Transverse colon (tissue), 4 donors: ENCODE measurements at regions not wholly inside any gene's neighbourhood (a gene's known extent, or its start where the extent isn't known, plus 50 kb on each side); places are given as distances from the start of the nearest gene placed in this dataset.

Experiments used
- DNase-seq: peaks from one replicate; pipeline ENCODE4 v3.0.0-alpha.2; 2019
- H3K27ac ChIP-seq, 4 donors: fragments of 200-600 bp; sonication (generic); 2 replicates each; pipeline ENCODE4 v1.5.1; 2016 to 2018; ENCODE audit warnings: inconsistent platforms in 4 of 4
- H3K27me3 ChIP-seq: fragments of 200-600 bp; sonication (generic); 2 replicates; pipeline ENCODE4 v1.5.1; 2017; ENCODE audit warnings: inconsistent platforms
- H3K36me3 ChIP-seq, 4 donors: fragments of 200-600 bp; sonication (generic); 2 replicates each; pipeline ENCODE4 v1.5.1; 2017 to 2019; ENCODE audit warnings: inconsistent platforms in 4 of 4
- H3K4me1 ChIP-seq, 4 donors: fragments of 200-600 bp; sonication (generic); 2 replicates each; pipeline ENCODE4 v1.5.1; 2017 to 2020; ENCODE audit warnings: inconsistent platforms in 4 of 4
- H3K4me3 ChIP-seq, 4 donors: fragments of 200-600 bp; sonication (generic); 1 replicate in 1 of 4; 2 replicates in 3 of 4; pipeline versions ENCODE4 v1.5.1 to v1.6.1; 2017 to 2019; ENCODE audit warnings: inconsistent platforms in 4 of 4
- H3K9me3 ChIP-seq, 2 donors: fragments of 200-600 bp; sonication (generic); 2 replicates each; pipeline ENCODE4 v1.5.1; 2017 to 2019; ENCODE audit warnings: inconsistent platforms in 2 of 2
- CTCF ChIP-seq, 5 experiments: fragments of 200-600 bp in 3 of 5; fragments of 450-650 bp in 2 of 5; sonication (generic) in 3 of 5; IDR thresholded peaks; 1 replicate in 2 of 5; 2 replicates in 3 of 5; pipeline ENCODE4 v1.5.1; 2016 to 2017; ENCODE audit warnings: antibody characterized with exemption in 5 of 5, inconsistent platforms in 3 of 5, mild to moderate bottlenecking in 2 of 5, moderate library complexity in 1 of 5
- EP300 ChIP-seq: sonication (generic); formaldehyde crosslinking; IDR thresholded peaks from one replicate; pipeline ENCODE4 v1.6.1; 2017; ENCODE audit warnings: antibody characterized with exemption, low read depth
- POLR2A ChIP-seq: fragments of 450-650 bp; IDR thresholded peaks from one replicate; pipeline ENCODE4 v1.6.1; 2016; ENCODE audit warnings: antibody characterized with exemption, mild to moderate bottlenecking, moderate library complexity
- POLR2AphosphoS5 ChIP-seq, 3 donors: sonication (generic); formaldehyde crosslinking; IDR thresholded peaks; one replicate each; pipeline ENCODE4 v1.6.1; 2016; ENCODE audit warnings: antibody characterized with exemption in 3 of 3
- WGBS, 2 donors: methylation state at CpG; one replicate each; pipeline ENCODE4 v1.1.5; 2018; ENCODE audit warnings: low coverage in 1 of 2; 5-methylcytosine and 5-hydroxymethylcytosine counted together
- in situ Hi-C, 4 donors: fragments of 200-750 bp; cut with MboI; loops; one replicate each; pipeline versions ENCODE4 v1.15.0 to v1.15.1; 2017; ENCODE audit warnings: low sequenced_read_pairs in 3 of 4, low pct_ligation_motif_present in 1 of 4, low pct_unique_long_range_greater_than_20kb in 1 of 4
- intact Hi-C: fragments of 100-400 bp; cut with DNase I; formaldehyde crosslinking; loops from one replicate; pipeline ENCODE4 v1.15.1; 2023; ENCODE audit warnings: low total_unique reads

DNA sequence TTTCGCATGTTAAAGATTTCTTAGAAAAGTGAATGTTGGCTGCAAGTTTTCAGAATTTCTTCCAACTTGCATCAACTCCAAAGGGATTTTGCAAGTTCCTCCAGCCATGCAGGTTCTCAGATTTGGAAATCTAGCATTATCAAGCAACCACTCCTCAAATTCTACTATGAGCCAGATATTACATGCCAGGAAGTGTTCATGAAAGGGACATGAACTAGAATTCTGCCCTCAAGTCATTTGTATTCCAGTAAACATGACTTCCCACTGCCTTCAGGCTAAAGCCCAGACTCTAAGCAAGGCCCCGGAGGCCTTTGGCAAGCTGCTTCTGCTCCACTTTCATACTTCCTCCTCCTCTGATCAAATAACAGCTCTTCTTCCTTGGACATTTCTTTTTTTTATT lies 111.3 kb upstream of the PAPPA start:
- TF ChIP-seq POLR2AphosphoS5 (IDR thresholded peaks at IDR 0.05): no peak
- no peak for TF ChIP-seq EP300
- TF ChIP-seq CTCF (IDR thresholded peaks at IDR 0.05): no peak
- no peak for TF ChIP-seq POLR2A
- Histone ChIP-seq H3K4me3 (no peak overlapping the region), H3K9me3 (no peaks in the 10 kb centered on the region), H3K27ac (no peak overlapping the region), H3K36me3 (no peaks in the 10 kb centered on the region), H3K27me3 (no peaks in the 10 kb centered on the region), H3K4me1 (no peaks in the 10 kb centered on the region)
- DNase-seq: no peak
- WGBS, 2 donors: 81 to 86% methylated on average over 2 of the region's 2 CpGs
- intact Hi-C loops: no loop called here
- in situ Hi-C loops: no loop called here

DNA sequence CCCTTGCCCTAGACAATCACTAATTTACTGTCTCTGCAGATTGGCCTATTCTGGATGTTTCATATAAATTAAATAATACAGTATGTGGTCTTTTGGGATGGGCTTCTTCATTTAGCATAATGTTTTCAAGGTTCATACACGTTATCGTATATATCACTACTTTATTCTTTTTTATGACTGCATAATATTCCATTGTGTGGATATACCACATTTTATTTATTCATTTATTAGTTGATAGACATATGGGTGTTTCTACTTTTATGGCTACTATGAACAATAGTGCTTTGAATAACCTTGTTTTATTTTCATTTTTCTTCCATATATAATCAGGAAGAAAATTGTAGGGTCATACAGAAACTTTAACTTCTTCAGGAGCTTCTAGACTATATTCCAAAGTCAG lies 108.5 kb upstream of the PAPPA start:
- in situ Hi-C loops (no loop called here), intact Hi-C loops (no loop called here)
- no peaks in the 10 kb centered on the region for H3K9me3 ChIP-seq
- no peak for DNase-seq
- H3K27ac ChIP-seq: no peak overlapping the region
- WGBS, 2 donors: 94 to 100% methylated on average over 2 of the region's 2 CpGs
- H3K4me3 ChIP-seq: no peak overlapping the region
- H3K36me3 ChIP-seq: no peaks in the 10 kb centered on the region
- TF ChIP-seq EP300 (no peak), POLR2AphosphoS5 (IDR thresholded peaks at IDR 0.05) (no peak), CTCF (IDR thresholded peaks at IDR 0.05) (no peak), POLR2A (no peak)
- no peaks in the 10 kb centered on the region for H3K4me1 ChIP-seq
- H3K27me3 ChIP-seq: no peaks in the 10 kb centered on the region

DNA sequence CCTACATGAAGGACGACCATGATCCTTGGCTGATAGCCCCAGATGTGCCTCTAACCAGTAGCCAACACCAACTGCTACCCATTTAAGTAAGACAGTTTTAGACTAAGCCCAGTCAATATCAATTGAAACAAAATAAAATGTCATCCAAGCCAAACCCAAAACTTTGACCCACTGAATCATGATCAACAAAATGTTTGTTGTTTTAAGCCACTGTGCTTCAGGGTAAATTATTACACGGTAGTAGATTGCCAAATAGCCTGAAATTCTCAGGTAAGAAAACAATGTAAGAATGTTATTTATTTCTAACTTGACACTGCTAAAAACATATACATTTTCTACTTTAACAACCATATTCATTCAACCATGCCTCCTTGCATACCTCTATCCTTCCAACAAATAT lies 105.5 kb upstream of the PAPPA start:
- WGBS, 2 donors: 80 to 83% methylated on average over 1 to 2 of the region's 2 CpGs
- no peak for DNase-seq
- Histone ChIP-seq H3K27ac (no peak overlapping the region), H3K27me3 (no peaks in the 10 kb centered on the region), H3K4me1 (no peaks in the 10 kb centered on the region), H3K4me3 (no peak overlapping the region), H3K9me3 (no peaks in the 10 kb centered on the region), H3K36me3 (no peaks in the 10 kb centered on the region)
- TF ChIP-seq POLR2AphosphoS5 (IDR thresholded peaks at IDR 0.05): no peak
- TF ChIP-seq CTCF (IDR thresholded peaks at IDR 0.05): no peak
- no peak for TF ChIP-seq EP300
- no peak for TF ChIP-seq POLR2A
- in situ Hi-C loops (no loop called here), intact Hi-C loops (no loop called here)

DNA sequence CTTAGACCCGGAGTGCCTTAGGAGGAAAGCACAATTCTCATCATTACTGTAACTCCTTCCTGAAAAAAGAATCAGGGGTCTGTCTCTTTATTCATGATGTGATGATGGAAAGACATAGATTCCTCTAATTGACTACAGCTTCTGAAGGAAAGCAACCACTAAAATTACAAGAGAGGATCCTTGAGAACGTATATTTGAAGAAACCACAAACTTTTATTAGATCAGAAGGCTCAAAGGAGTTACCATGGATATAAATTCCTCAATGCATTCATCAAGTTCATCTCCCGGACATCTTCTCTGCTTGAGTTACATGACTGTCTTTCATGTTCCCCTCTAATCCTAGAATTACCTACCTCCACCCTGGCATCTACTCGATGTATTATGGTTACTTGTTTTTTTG lies 104.1 kb upstream of the PAPPA start:
- intact Hi-C loops (no loop called here), in situ Hi-C loops (no loop called here)
- no peaks in the 10 kb centered on the region for H3K4me1 ChIP-seq
- 67 to 70% methylated on average over 4 of the region's 4 CpGs for WGBS, 2 donors
- H3K36me3 ChIP-seq: no peaks in the 10 kb centered on the region
- no peaks in the 10 kb centered on the region for H3K27me3 ChIP-seq
- no peak for DNase-seq
- TF ChIP-seq CTCF (IDR thresholded peaks at IDR 0.05) (no peak), POLR2AphosphoS5 (IDR thresholded peaks at IDR 0.05) (no peak), EP300 (no peak), POLR2A (no peak)
- no peak overlapping the region for H3K4me3 ChIP-seq
- H3K27ac ChIP-seq: no peak overlapping the region
- H3K9me3 ChIP-seq: no peaks in the 10 kb centered on the region
